NCI-H2171 (cell line): ENCODE measurements at regions not wholly inside any gene's neighbourhood (a gene's known extent, or its start where the extent isn't known, plus 50 kb on each side); places are given as distances from the start of the nearest gene placed in this dataset.

Experiments used
- DNase-seq: peaks from one replicate; lab custom pipeline; 2025; lab: John Stamatoyannopoulos, UW

DNA sequence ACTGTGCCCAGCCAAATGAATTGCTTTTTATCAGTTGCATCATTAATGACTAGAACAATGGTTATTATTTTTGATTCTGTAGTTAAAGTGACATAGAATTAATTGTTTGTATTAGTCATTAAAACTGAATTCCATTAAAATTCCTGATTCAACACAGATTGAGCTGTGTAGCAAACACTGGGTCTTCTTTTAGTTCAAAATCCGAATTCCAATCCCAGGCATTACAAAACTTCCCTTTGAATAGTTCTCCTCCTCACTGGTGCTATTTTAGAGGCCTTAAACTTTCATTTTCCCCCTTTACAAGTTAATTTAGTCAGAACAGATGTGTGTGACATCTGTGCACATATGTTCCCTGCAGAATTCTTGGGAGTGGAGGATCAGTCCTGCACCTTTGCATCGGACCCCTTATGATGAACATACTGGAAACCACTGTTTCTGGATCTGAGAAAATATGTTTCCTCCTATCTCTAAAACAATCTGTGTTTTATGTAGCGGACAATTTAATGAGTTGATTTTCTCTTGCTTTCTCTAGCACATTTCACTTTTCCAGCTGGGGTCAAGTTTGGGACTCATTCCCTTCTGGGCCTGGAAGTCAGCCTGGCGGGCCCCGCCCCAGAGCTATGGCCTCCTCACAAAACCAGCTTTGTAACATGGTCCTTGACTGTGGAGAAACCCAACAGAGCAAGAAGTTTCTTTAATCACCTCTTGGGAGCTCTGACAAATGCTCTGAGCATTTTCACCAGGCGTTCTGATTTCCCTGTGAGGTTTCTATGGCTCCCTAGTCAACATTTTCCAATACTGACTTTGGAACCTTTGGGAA is 87.9 kb upstream of the MAMDC2 start:
- DNase-seq = no peak

DNA sequence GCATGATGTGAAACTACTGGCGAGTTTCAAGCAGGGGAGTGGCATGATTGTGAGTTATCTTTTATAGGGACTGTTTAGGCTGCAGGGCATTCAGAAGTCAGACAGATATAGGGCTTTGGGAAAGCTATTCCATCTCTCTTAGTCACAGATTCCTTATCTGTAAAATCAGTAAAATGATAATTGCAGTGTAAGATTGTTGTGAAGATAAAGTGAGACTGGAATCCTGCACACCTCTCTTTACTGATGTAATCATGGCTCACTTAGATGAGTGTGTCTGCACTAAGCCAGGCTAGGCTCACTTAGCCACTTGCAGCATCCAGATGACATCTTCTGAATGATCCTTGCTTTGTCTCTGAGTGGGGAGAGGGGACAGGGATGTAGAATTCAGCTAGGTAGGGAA is 81.8 kb upstream of the MAMDC2 start:
- no peak for DNase-seq

DNA sequence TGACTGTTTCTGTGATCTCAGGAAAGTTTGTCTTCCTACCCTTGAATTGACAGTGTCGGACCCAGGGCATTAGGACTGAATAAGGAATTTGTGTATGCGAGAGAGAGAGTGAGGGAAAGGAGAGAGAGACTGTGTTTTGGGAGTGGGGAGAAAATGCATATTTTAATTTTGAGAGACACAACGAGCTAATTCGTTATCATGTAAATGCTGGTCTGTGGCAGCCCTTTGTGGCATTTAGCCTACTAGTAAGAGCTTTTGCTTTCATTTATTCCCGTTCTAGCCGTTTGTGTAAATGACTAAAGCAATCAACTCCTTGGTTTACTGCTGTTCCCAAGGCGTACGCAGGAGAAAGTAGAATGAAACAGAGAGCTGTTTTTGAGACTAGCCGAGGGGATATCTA is 79.8 kb upstream of the MAMDC2 start:
- DNase-seq = no peak

DNA sequence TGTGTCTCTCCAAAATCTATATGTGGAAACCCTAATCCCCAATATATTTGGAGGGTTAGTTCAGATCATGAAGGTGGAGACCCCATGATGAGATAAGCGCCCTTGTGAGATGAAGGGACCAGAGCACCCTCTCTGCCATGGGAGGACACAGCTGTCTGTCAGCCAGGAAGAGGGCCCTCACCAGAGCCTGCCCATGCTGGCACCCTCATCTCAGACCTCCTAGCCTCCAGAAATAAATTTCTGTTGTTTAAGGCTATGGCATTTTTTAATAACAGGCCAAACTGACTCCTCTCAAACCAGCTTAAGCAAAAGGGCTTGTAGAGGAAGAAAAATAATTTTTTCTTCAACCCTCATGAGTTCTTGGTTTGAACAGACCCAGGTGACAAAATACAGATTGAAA is 79.2 kb upstream of the MAMDC2 start:
- DNase-seq = no peak

DNA sequence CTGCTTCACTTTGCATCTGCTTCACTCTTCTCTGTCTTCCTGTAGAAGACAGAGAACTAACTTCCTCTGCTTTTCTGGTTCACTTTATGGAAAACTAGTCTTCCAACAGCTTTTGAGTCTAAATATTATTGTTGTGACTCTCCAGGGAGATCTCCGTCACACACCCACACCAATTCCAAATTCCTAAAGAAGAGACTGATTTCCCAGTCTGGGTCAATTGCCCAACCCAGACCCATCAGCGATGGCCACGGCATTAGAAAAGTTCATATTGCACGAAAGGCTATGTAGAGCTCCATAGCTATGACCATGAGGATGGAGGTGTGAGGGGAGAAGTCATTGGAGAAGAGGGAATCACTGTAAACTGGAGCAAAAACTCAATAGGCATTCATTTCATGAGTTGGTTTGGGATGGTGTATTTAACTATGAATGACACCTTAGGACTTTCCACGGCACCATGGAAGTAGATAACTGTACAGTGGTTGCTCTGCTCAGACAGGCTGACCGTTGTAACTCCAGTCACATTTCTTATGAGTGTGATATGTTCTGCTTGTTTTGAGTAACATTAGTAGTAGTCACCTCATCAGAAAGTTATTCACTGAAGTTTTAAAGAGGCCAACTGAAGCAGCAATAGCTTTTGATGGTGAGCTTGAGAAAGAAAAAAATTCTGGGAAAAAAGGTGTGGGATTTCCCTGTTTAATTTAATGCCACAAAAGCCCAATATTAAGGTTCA is 78.1 kb upstream of the MAMDC2 start:
- no peak for DNase-seq

DNA sequence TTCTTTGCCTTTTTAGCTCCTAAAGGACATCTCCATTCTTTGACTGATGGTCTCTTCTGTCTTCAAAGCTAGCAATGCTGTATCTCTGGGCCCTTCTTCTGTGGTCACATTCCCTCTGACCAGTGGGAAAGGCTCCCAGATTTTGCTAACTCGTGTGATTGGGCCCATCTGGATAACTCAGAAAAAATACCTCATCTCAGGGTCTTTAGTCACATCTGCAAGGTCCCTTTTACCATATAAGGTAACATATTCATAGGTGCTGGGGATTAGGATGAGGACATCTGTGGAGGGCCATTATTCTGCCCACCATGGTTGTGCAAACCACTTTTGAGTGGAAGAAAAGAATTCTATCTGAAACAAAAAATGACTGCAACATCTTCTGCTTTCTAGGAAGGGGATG is 76.3 kb upstream of the MAMDC2 start:
- DNase-seq = no peak

DNA sequence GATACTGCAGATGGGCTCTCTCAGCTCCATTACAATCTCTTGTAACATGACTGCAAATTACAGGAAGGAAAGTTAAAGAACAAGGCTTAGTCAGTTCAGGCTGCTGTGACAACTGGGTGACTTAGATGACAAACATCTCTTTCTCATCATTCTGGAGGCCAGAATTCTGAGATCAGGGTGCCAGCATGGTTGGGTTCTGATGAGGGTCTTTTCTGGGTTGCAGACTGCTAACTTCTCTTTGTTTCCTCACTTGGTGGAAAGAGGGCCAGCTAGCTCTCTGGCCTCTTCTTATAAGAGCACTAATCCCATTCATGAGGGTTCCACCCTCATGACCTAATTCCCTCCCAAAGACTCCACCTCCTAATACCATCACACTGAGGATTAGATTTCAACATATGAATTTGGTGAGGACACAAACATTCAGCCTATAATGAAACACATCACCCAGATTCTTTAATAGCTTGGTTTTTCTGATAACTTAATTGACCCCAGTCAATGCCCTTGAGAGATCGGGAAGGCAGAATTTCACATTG is 73.6 kb upstream of the MAMDC2 start:
- DNase-seq = no peak

DNA sequence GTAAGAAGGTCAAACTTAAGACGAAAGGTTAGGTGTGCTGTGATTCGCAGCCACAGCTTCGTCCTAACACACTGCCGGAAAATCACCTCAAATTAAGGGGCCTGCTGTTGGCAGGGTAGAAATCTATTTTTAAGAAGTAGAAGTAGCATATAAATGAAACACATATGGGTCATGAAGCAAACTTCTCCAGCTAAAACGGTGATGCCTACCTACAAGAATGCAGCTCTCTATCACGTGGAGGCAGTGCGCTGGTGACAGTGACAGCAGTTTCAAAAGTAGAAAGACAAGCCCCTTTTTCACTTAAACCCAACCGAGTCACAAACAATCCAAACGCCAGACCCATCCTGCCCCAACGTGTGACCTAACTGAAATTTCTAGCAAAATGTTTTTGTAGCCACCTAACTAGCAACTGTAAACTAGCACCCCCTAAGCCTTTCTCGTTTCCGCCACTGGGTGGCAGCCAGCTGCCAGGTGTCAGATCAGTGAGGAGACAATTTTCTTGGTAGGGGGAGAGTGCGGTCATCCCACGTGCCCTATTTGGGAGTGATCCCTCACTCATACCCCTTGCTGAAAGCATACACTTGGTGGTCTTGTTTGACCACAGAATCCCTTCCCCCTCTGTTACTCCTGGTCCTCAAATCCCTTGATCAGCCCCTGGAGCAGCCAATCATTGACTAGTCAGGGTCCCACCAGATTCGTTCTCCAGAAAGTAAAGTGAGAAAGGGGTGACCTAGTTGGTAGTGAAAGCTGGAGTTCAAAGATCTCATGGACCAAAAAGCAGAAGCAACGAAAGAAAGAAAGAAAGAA is 71.8 kb upstream of the MAMDC2 start:
- peak; percentile 17 for DNase-seq

DNA sequence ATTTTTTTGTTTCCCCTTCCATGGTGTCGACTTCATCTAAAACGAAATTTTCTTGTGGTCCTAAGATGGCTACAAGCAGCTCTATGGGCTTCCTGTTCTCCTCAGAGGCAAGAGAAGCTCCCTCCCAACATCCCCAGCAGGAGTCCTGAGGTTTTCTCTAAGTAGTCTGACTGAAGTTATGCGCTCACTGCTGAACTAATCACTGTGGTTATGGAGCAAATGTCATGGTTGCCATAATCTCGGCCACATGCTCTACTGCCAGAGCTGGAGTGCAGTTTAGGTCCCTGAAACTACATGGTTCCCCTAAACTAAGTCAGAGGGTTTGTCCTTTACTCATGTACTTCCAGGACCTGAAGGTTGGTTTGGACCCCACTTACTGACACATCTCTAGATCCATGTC is 68.0 kb upstream of the MAMDC2 start:
- DNase-seq = no peak

DNA sequence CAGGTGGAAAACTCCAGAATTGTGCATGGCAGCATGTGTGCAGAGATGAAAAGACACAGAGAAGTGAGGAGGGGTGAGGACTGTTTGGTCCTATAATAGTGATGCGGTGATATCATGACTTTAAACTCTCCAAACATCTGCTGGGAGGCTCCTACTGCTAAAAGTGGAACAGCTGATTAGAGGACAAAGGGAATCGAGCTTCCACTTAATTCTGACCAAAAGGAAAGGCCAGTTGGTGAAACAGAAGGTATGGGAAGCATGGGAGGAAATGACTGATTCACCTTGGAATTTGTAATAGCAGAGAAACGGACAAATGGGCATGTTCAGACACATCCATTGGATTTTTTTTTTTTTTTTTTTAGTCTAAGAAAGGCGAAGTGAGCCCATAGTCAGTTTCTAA is 67.5 kb upstream of the MAMDC2 start:
- no peak for DNase-seq

DNA sequence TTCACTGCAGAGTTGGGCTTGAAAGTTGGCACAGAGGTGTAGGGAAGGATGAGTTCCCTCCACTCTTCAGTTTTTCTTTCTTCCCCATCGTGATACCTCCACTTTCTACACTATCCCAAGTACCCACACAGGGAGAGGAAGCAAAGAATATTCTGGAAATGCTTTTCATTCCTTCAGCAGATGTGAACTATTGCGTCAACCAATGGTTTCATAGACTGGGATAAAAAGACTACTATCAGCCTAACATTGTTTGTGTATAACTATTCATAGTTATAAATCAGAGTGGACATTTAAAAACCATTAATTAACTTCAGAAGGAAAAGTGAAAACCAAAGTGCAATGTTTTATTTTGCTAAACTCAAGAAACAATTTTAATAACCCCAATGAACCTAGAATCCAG is 63.6 kb upstream of the MAMDC2 start:
- no peak for DNase-seq

DNA sequence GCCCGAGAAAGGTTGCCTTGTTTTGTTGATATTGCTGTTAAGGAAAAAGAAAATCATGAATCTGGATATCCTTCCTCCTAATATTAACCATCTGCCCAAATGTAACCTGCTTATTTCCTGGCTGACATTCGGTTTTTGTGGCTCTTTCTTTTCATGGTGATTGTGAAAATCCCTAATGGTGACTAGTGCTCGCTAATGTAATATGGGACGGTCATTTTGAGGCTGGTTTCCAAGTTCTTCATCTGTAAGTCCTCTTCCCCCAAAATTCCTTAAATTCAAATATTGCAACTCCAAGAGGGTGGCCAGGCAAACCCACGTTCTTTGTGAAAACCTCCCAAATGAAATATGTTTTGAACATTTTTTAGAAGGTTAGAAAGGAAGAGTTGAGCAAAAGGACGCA is 63.1 kb upstream of the MAMDC2 start:
- no peak for DNase-seq

DNA sequence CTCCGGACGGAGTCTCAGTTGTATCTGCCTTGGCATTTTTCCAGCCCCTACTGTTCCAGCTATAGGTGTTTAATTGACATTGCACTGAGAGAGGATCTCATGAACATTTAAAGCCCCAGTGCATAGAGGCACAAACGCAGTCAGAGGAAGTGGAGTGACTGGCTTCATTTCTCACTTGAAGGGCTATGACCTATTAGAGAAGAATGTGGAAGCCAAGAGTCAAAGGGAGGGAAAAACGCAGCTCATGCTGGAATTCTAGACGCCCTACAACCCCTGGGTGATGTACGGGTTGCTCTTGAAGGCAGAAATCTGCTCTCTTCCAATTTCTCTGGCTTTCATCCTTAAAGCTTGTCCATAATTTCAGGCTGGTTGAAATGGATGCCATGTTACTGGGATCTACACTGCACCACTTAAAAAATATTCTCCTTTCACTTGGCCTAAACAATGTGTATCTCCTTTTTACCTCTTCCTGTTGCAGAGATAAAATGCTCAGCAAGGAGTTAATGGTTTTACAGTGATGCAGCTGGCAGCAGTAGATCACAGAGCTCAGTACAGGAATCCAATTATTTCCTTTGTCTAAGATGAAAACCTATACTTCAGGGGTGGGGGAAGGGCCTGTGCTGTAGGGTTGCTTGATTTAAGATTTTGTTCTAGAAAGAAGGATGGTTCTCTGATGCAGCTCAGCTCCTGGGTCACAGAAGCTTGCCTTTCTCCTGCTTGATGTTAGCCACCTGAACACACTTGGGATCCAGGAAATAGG is 61.8 kb upstream of the MAMDC2 start:
- DNase-seq = no peak

DNA sequence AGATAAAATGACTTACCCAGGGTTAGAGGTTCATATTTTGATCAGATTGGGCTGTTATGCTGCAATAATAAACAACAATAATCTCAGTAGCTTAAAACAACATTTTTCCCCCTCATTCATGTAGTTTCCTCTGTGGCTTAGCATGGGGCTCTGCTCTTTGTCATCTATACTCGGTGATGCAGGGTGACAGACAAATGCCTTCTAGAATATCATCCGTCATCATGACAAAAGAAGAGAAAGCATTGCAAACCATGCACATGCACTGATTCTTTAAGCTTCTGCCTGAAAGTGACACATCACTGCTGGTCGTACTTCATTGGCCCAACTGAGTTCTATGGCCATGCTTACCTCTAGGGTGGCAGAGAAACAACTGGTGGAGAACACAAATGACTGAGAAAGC is 58.8 kb upstream of the MAMDC2 start:
- DNase-seq = no peak

DNA sequence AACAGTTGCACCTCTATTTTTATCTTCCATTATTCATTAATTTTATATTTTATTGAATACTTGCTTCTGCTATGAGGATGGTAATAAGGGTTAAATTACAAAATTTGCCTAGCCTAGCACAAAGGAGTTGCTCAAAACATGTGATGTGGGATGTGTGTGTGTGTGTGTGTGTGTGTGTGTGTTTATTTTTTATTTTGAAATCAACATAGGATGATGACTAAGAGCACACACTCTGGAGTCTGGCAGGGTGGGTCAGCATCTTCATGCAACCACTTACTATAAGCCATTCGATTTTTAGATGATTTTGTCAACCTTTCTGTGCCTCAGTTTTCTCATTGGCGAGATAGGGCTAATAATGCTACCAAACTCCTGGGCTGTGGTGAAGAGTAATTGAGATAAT is 57.7 kb upstream of the MAMDC2 start:
- no peak for DNase-seq

DNA sequence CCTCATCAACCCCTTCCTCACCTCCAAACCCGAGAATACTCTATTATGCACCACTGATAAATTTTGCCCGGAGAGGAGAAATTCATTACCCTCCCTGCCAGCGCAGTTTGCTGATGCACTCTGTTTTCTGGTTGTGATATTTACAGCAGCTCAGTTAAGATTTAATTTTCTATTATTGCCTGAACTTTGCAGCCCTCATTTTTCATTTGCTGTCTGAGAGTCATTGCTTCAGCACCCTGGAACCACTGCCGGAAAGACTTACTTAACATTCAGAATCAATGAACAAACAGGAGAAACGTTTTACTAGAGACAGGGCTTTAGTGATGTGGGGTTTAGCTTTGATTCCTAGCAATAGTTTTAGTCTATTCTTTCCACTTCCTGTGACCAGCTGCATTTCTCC is 56.7 kb upstream of the MAMDC2 start:
- DNase-seq = no peak

DNA sequence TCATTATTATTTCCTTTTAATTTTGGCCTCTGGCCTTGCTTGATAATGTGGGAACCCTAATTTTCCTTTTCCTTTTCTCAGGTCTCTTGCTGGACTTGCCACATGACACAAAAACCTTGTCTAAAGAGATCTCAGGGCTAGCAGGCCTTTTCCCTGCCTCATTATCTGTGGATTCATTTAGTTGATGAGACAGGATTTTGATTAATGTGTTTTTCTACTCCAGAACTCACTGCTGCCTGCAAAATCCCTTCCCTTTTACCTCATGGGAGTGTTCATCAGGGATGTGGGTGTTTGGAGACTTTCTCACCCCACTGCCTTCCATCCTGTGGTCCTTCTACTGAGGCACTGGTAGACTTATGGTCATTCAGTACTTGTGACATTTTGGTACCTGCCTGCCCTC is 56.2 kb upstream of the MAMDC2 start:
- no peak for DNase-seq

DNA sequence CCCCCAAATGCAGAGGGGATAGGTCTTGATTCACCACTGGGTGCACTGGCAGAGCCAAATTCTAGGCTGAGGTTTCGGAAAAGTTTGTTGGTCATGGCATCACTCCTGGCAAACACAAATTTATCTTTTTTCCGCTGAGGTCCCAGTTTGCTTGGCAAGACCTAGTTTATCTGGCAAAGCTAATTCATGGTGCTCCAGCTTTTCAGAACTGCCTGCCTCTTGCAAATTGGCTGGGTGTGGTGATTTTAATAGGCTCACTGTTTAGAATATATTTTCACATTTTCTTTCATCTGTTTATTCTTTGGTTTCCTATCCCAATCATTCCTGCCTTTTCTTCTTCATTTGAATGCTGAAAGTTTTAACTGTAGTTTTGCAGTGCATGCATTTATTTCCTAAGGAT is 50.5 kb upstream of the MAMDC2 start:
- no peak for DNase-seq
